Astrocyte (in vitro differentiated cells and primary cell): ENCODE measurements at regions not wholly inside any gene's neighbourhood (a gene's known extent, or its start where the extent isn't known, plus 50 kb on each side); places are given as distances from the start of the nearest gene placed in this dataset.

Experiments
- DNase-seq: peaks from one replicate; pipeline ENCODE4 v3.0.0-alpha.2; 2010; ENCODE audit warnings: low read depth
- FAIRE-seq: peaks from 2 replicates; lab custom pipeline; 2011; peaks lifted over from hg19 to GRCh38; lab: Jason Lieb, UNC
- H2AFZ ChIP-seq: 2 replicates; pipeline ENCODE4 v1.6.0; 2012; ENCODE audit warnings: low read depth, low read length, inconsistent platforms
- H3K27ac ChIP-seq: 2 replicates; pipeline ENCODE4 v1.5.1; 2011; ENCODE audit warnings: low read depth, low read length, inconsistent platforms
- H3K27me3 ChIP-seq: 2 replicates; pipeline ENCODE4 v1.6.0; 2011; ENCODE audit warnings: low read length, inconsistent platforms; ENCODE audit not compliant: insufficient read depth
- H3K36me3 ChIP-seq: 2 replicates; pipeline ENCODE4 v1.5.1; 2011; ENCODE audit warnings: low read length, inconsistent platforms; ENCODE audit not compliant: insufficient read depth
- H3K4me1 ChIP-seq: 2 replicates; pipeline ENCODE4 v1.5.1; 2011; ENCODE audit warnings: low read length, inconsistent platforms; ENCODE audit not compliant: insufficient read depth
- H3K4me2 ChIP-seq: 2 replicates; pipeline ENCODE4 v1.6.0; 2012; ENCODE audit warnings: low read length, inconsistent platforms
- H3K4me3 ChIP-seq: 2 replicates; pipeline ENCODE4 v1.5.1; 2011; ENCODE audit warnings: low read depth, mild to moderate bottlenecking, low read length, inconsistent platforms; ENCODE audit not compliant: insufficient read depth
- H3K79me2 ChIP-seq: 2 replicates; pipeline ENCODE4 v1.6.0; 2012; ENCODE audit warnings: mild to moderate bottlenecking, low read length, inconsistent platforms; ENCODE audit not compliant: insufficient read depth
- H3K9ac ChIP-seq: 2 replicates; pipeline ENCODE4 v1.6.0; 2012; ENCODE audit warnings: mild to moderate bottlenecking, low read length, inconsistent platforms
- H3K9me3 ChIP-seq: 2 replicates; pipeline ENCODE4 v1.5.1; 2012; ENCODE audit warnings: low read depth, mild to moderate bottlenecking, low read length, inconsistent platforms; ENCODE audit not compliant: insufficient read depth
- H4K20me1 ChIP-seq: 2 replicates; pipeline ENCODE4 v1.6.0; 2012; ENCODE audit warnings: low read length, inconsistent platforms; ENCODE audit not compliant: insufficient read depth
- H3K27ac Mint-ChIP-seq: one replicate; pipeline ENCODE4 v1.8.0; 2021; ENCODE audit warnings: mild to moderate bottlenecking, mixed read lengths; ENCODE audit not compliant: unreplicated experiment
- H3K27me3 Mint-ChIP-seq: one replicate; pipeline ENCODE4 v1.8.0; 2021; ENCODE audit warnings: low read depth, mixed read lengths; ENCODE audit not compliant: unreplicated experiment
- H3K36me3 Mint-ChIP-seq: one replicate; pipeline ENCODE4 v1.8.0; 2021; ENCODE audit warnings: low read depth, mixed read lengths; ENCODE audit not compliant: unreplicated experiment
- H3K4me1 Mint-ChIP-seq: one replicate; pipeline ENCODE4 v1.8.0; 2021; ENCODE audit warnings: low read depth, mixed read lengths; ENCODE audit not compliant: unreplicated experiment
- H3K4me3 Mint-ChIP-seq: one replicate; pipeline ENCODE4 v1.8.0; 2021; ENCODE audit warnings: mild to moderate bottlenecking, moderate library complexity, mixed read lengths; ENCODE audit not compliant: unreplicated experiment
- H3K9me3 Mint-ChIP-seq: one replicate; pipeline ENCODE4 v1.8.0; 2021; ENCODE audit warnings: mild to moderate bottlenecking, mixed read lengths; ENCODE audit not compliant: unreplicated experiment
- CTCF ChIP-seq: IDR thresholded peaks from 2 replicates; pipeline ENCODE4 v1.5.1; 2011; ENCODE audit warnings: low read depth, mild to moderate bottlenecking, inconsistent platforms, low read length, moderate library complexity; ENCODE audit not compliant: insufficient read depth
- EZH2 ChIP-seq: IDR thresholded peaks from 2 replicates; pipeline ENCODE4 v1.6.1; 2012; ENCODE audit warnings: mild to moderate bottlenecking, low read length, inconsistent platforms; ENCODE audit not compliant: insufficient read depth

DNA sequence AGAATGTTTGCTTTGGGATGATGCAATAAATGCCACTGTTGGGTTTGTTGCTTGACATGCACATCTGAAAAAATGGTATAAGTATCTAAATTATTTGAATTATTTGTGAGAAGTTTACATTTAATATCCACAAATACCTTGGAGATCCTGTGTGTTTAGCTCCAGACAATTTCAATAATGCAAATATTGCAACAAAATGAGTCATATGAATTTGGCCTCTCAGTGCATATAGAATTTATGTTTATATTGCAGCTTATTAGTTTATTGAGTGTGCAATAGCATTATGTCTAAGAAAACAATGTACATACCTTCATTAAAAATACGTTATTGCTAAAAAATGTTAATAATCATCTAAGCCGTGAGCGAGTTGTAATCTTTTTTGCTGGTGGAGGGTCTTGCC is 153.3 kb downstream of the FSCB start:
- H3K4me3 Mint-ChIP-seq: no peak overlapping the region
- no peak for DNase-seq
- Histone ChIP-seq H3K27me3 (no peaks in the 10 kb centered on the region), H3K9ac (no peak overlapping the region), H4K20me1 (no peaks in the 10 kb centered on the region), H3K27ac (no peak overlapping the region), H3K4me1 (no peaks in the 10 kb centered on the region), H3K4me2 (no peak overlapping the region), H2AFZ (no peak overlapping the region), H3K4me3 (no peak overlapping the region), H3K79me2 (no peaks in the 10 kb centered on the region), H3K9me3 (no peaks in the 10 kb centered on the region), H3K36me3 (no peaks in the 10 kb centered on the region)
- H3K9me3 Mint-ChIP-seq: peaks cover 4% of the 10 kb centered on the region
- H3K27ac Mint-ChIP-seq: no peak overlapping the region
- FAIRE-seq: no peak
- TF ChIP-seq EZH2 (no peak), CTCF (no peak)
- H3K36me3 Mint-ChIP-seq: no peaks in the 10 kb centered on the region
- no peaks in the 10 kb centered on the region for H3K27me3 Mint-ChIP-seq
- H3K4me1 Mint-ChIP-seq: no peaks in the 10 kb centered on the region

- Histone ChIP-seq H3K4me3 (no peak overlapping the region), H3K79me2 (no peaks in the 10 kb centered on the region), H3K36me3 (no peaks in the 10 kb centered on the region), H3K4me1 (no peaks in the 10 kb centered on the region), H2AFZ (no peak overlapping the region), H3K9me3 (no peaks in the 10 kb centered on the region), H3K27ac (no peak overlapping the region), H3K4me2 (no peak overlapping the region), H3K9ac (no peak overlapping the region), H3K27me3 (no peaks in the 10 kb centered on the region), H4K20me1 (no peaks in the 10 kb centered on the region)
- Mint-ChIP-seq H3K27me3 (no peaks in the 10 kb centered on the region), H3K4me1 (no peaks in the 10 kb centered on the region), H3K9me3 (peaks cover 5% of the 10 kb centered on the region), H3K36me3 (no peaks in the 10 kb centered on the region), H3K4me3 (no peak overlapping the region), H3K27ac (no peak overlapping the region)
- DNase-seq (no peak), FAIRE-seq (no peak)
- TF ChIP-seq CTCF: no peak
- no peak for TF ChIP-seq EZH2
Measured at GRCh38 chr14:44352201-44352600, 154.9 kb downstream of the FSCB start.

- FAIRE-seq (no peak), DNase-seq (no peak)
- Histone ChIP-seq H3K27ac (no peak overlapping the region), H3K4me2 (no peak overlapping the region), H4K20me1 (no peaks in the 10 kb centered on the region), H3K4me1 (no peaks in the 10 kb centered on the region), H2AFZ (no peak overlapping the region), H3K9ac (no peak overlapping the region), H3K79me2 (no peaks in the 10 kb centered on the region), H3K9me3 (no peaks in the 10 kb centered on the region), H3K27me3 (no peaks in the 10 kb centered on the region), H3K4me3 (no peak overlapping the region), H3K36me3 (no peaks in the 10 kb centered on the region)
- Mint-ChIP-seq H3K9me3 (peaks cover 7% of the 10 kb centered on the region), H3K27me3 (no peaks in the 10 kb centered on the region), H3K27ac (no peak overlapping the region), H3K4me1 (no peaks in the 10 kb centered on the region), H3K4me3 (no peak overlapping the region), H3K36me3 (no peaks in the 10 kb centered on the region)
- TF ChIP-seq EZH2 (no peak), CTCF (no peak)
Measured at GRCh38 chr14:44347316-44347715, 159.8 kb downstream of the FSCB start.
